Transverse colon (tissue), 4 donors: ENCODE measurements at regions not wholly inside any gene's neighbourhood (a gene's known extent, or its start where the extent isn't known, plus 50 kb on each side); places are given as distances from the start of the nearest gene placed in this dataset.

Experiments
- CTCF ChIP-seq, 5 experiments: fragments of 200-600 bp in 3 of 5; fragments of 450-650 bp in 2 of 5; sonication (generic) in 3 of 5; IDR thresholded peaks; 1 replicate in 2 of 5; 2 replicates in 3 of 5; pipeline ENCODE4 v1.5.1; 2016 to 2017; ENCODE audit warnings: antibody characterized with exemption in 5 of 5, inconsistent platforms in 3 of 5, mild to moderate bottlenecking in 2 of 5, moderate library complexity in 1 of 5
- EP300 ChIP-seq: sonication (generic); formaldehyde crosslinking; IDR thresholded peaks from one replicate; pipeline ENCODE4 v1.6.1; 2017; ENCODE audit warnings: antibody characterized with exemption, low read depth
- POLR2A ChIP-seq: fragments of 450-650 bp; IDR thresholded peaks from one replicate; pipeline ENCODE4 v1.6.1; 2016; ENCODE audit warnings: antibody characterized with exemption, mild to moderate bottlenecking, moderate library complexity
- POLR2AphosphoS5 ChIP-seq, 3 donors: sonication (generic); formaldehyde crosslinking; IDR thresholded peaks; one replicate each; pipeline ENCODE4 v1.6.1; 2016; ENCODE audit warnings: antibody characterized with exemption in 3 of 3

- TF ChIP-seq CTCF (IDR thresholded peaks at IDR 0.05) (no peak), EP300 (no peak), POLR2AphosphoS5 (IDR thresholded peaks at IDR 0.05) (no peak), POLR2A (no peak)
These were observed 80.7 kb upstream of the EEF1E1 start for GRCh38 chr6:8182902-8183665.
